A673 (cell line): ENCODE measurements at regions not wholly inside any gene's neighbourhood (a gene's known extent, or its start where the extent isn't known, plus 50 kb on each side); places are given as distances from the start of the nearest gene placed in this dataset.

Experiments
- EZH2 ChIP-seq: fragments of 200-600 bp; sonication (generic); IDR thresholded peaks from 2 replicates; pipeline ENCODE4 v1.6.1; 2017; ENCODE audit warnings: borderline replicate concordance, low read depth, mild to moderate bottlenecking, mixed read lengths, antibody characterized with exemption, low read length; ENCODE audit not compliant: poor library complexity, severe bottlenecking
- TF ChIP-seq, protein P1 (sequence below): fragments of 300-800, 200-600 bp; sonication (generic); conservative IDR thresholded peaks from 2 replicates; pipeline ENCODE4 v1.5.1; 2017; ENCODE audit warnings: low read depth, mild to moderate bottlenecking, antibody characterized with exemption, low read length, moderate library complexity, mixed read lengths

DNA sequence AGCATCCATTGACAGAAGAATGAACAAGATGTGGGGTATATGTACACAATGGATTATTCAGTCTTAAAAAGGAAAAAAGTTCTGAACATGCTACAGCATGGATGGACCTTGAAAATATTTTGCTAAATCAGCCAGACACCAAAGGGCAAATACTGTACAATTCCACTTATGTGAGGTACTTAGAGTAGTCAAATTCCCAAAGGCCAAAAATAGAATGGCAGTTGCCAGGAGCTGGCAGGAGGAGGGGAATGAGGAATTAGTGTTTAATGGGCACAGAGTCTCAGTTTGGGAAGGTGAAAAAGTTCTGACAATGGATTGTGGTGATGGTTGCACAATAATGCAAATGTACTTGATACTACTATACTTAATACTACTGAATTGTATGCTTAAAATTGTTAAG is 193.2 kb downstream of the MBD2 start:
- TF ChIP-seq, protein P1, sequence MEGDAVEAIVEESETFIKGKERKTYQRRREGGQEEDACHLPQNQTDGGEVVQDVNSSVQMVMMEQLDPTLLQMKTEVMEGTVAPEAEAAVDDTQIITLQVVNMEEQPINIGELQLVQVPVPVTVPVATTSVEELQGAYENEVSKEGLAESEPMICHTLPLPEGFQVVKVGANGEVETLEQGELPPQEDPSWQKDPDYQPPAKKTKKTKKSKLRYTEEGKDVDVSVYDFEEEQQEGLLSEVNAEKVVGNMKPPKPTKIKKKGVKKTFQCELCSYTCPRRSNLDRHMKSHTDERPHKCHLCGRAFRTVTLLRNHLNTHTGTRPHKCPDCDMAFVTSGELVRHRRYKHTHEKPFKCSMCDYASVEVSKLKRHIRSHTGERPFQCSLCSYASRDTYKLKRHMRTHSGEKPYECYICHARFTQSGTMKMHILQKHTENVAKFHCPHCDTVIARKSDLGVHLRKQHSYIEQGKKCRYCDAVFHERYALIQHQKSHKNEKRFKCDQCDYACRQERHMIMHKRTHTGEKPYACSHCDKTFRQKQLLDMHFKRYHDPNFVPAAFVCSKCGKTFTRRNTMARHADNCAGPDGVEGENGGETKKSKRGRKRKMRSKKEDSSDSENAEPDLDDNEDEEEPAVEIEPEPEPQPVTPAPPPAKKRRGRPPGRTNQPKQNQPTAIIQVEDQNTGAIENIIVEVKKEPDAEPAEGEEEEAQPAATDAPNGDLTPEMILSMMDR = no peak
- no peak for TF ChIP-seq EZH2
